Activated CD4-positive, alpha-beta T cell treated with anti-CD3 and anti-CD28 coated beads for 36 hours (primary cell): ENCODE measurements at regions not wholly inside any gene's neighbourhood (a gene's known extent, or its start where the extent isn't known, plus 50 kb on each side); places are given as distances from the start of the nearest gene placed in this dataset.

Experiments used
- ATAC-seq: fragments of 200-7000 bp; cut with Tn5 transposase; one replicate; pipeline ENCODE4 v1.10.0; 2021; ENCODE audit warnings: mild to moderate bottlenecking, moderate library complexity
- CTCF ChIA-PET: fragments of 350-600 bp; sonication (Branson Sonifier 250); formaldehyde crosslinking; loops from one replicate; lab custom pipeline; 2021; ENCODE audit warnings: antibody characterized with exemption; lab: Charles Lee
- POLR2A ChIA-PET: fragments of 350-600 bp; sonication (Branson Sonifier 250); formaldehyde crosslinking; loops from one replicate; lab custom pipeline; 2021; ENCODE audit warnings: antibody characterized with exemption, inconsistent platforms; lab: Charles Lee
- DNase-seq: peaks from one replicate; pipeline ENCODE4 v3.0.0-alpha.2; 2020
- H3K27ac Mint-ChIP-seq: one replicate; pipeline ENCODE4 v1.8.0; 2021; ENCODE audit warnings: mixed read lengths
- H3K27me3 Mint-ChIP-seq: one replicate; pipeline ENCODE4 v1.8.0; 2021; ENCODE audit warnings: mixed read lengths
- H3K36me3 Mint-ChIP-seq: one replicate; pipeline ENCODE4 v1.8.0; 2021; ENCODE audit warnings: low read depth, mixed read lengths
- H3K4me1 Mint-ChIP-seq: one replicate; pipeline ENCODE4 v1.8.0; 2021; ENCODE audit warnings: mixed read lengths
- H3K4me3 Mint-ChIP-seq: one replicate; pipeline ENCODE4 v1.8.0; 2021; ENCODE audit warnings: mild to moderate bottlenecking, moderate library complexity, mixed read lengths
- H3K9me3 Mint-ChIP-seq: one replicate; pipeline ENCODE4 v1.8.0; 2021; ENCODE audit warnings: low read depth, mixed read lengths
- intact Hi-C, 2 experiments: fragments of 100-400 bp; cut with DNase I in 1 of 2; cut with micrococcal nuclease in 1 of 2; formaldehyde crosslinking; loops; one replicate each; pipeline versions ENCODE4 v1.14.2 to v1.15.1; 2022 to 2024; cut with DNase I, micrococcal nuclease

DNA sequence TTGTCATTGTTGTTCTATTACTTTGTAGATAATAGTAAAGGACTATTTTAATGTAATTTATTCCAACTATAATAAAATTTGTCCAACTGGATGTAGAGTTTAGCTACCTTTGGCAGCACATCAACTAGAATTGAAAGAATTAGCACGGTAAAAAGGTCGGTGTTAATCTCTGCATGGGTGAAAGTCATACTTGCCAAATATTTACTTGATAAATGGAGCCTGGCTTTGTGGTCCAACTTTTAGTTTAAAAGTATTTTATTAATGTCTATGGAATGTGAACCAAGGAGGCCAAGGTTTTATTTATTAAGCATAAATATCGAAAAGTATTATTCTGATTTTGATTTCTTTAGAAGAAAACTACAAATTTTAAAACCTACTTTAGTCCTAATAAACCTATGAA lies 1389.0 kb downstream of the PCDH9 start:
- DNase-seq (no peak), ATAC-seq (no peak)
- H3K4me3 Mint-ChIP-seq, result no peak overlapping the region
- no peak overlapping the region for H3K27ac Mint-ChIP-seq
- no peaks in the 10 kb centered on the region for H3K36me3 Mint-ChIP-seq
- no peaks in the 10 kb centered on the region for H3K4me1 Mint-ChIP-seq
- ChIA-PET POLR2A (no interaction called here), CTCF (no interaction called here)
- intact Hi-C loops, result no loop called here
- H3K27me3 Mint-ChIP-seq, result no peaks in the 10 kb centered on the region
- peaks cover 11% of the 10 kb centered on the region for H3K9me3 Mint-ChIP-seq

DNA sequence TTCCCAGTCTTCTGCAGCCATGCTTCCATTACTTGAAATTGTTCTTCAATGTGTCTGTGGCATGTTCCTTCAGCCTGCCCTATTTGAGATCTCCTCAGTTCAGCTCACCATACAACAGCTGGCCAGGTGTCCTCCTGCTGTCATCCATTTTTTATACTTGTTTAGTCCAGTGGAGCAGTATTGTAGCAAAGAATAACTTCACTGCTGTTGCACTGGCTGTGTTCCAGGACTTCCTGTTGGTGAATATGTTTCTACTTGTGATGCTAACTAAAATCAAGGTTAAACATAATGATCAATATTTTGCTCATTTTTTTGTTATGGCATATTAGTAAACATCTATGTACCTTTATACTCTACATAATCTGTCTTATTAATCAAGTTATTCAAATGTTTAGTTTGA lies 1394.1 kb downstream of the PCDH9 start:
- no peaks in the 10 kb centered on the region for H3K36me3 Mint-ChIP-seq
- H3K4me3 Mint-ChIP-seq, result no peak overlapping the region
- no peaks in the 10 kb centered on the region for H3K4me1 Mint-ChIP-seq
- no peak for DNase-seq
- H3K9me3 Mint-ChIP-seq, result peaks cover 3% of the 10 kb centered on the region
- no peaks in the 10 kb centered on the region for H3K27me3 Mint-ChIP-seq
- ChIA-PET CTCF (no interaction called here), POLR2A (no interaction called here)
- no peak overlapping the region for H3K27ac Mint-ChIP-seq
- intact Hi-C loops, result no loop called here
- ATAC-seq, result no peak

DNA sequence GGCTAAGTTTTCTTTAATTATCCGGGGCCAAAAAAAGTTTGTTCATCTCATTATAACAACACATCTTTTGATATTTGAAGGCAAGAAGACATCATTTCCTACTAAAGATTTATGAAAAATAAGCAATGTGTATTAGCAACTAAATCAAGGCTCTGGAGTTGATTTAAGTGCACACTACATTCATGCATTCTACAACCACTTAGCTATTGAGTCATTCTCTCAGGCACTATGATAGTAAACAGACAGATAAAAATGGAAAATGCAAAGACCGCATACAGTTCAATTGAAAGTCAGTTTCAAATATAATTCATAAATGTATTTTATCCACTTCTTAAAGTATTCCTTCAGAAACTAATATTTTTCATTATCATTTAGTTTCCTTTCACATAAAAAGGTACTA lies 1395.2 kb downstream of the PCDH9 start:
- ATAC-seq (no peak), DNase-seq (no peak)
- no peak overlapping the region for H3K4me3 Mint-ChIP-seq
- H3K27me3 Mint-ChIP-seq, result no peaks in the 10 kb centered on the region
- CTCF ChIA-PET, result no interaction called here
- intact Hi-C loops, result no loop called here
- POLR2A ChIA-PET, result no interaction called here
- no peak overlapping the region for H3K27ac Mint-ChIP-seq
- no peaks in the 10 kb centered on the region for H3K4me1 Mint-ChIP-seq
- peaks cover 3% of the 10 kb centered on the region for H3K9me3 Mint-ChIP-seq
- no peaks in the 10 kb centered on the region for H3K36me3 Mint-ChIP-seq

DNA sequence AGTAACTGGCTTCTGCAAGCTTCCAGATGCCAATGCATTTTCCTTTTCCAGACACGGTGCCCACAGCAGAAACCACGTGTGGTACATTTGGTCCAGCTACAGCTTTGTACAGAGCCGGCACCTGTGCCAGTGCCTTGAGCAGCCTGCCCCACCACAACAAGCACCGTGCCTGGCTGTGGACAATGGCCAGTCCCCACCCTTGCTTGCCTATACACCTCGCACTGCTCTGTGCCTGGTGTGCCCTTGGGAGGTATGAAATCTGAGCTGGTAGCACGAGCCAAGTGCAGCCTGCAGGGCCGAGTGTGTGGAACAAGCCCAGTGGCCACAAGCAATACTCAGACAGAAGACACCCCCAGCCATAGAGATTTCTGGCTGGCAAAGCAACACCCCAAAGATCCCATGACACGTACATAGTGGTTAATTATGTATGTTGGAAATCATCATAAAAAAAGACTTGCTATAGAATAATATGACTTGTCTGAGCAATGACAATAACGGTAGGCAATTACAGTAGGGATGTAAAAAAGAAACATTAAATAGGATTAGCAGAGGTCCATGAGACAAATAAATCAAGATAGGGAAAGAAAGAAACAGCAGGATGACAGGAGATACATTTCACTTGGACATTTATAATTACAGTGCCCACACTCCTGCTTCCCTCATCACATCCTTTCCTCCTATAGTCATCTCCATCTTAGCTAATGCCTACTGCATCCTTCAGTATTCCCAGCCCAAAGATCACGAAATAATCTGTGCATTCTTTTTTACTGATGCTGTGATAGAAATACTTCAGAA lies 1399.5 kb downstream of the PCDH9 start:
- intact Hi-C loops, result no loop called here
- ATAC-seq, result no peak
- peaks cover 2% of the 10 kb centered on the region for H3K9me3 Mint-ChIP-seq
- no peaks in the 10 kb centered on the region for H3K27me3 Mint-ChIP-seq
- DNase-seq, result no peak
- POLR2A ChIA-PET, result no interaction called here
- no peaks in the 10 kb centered on the region for H3K36me3 Mint-ChIP-seq
- CTCF ChIA-PET, result no interaction called here
- H3K4me3 Mint-ChIP-seq, result no peak overlapping the region
- no peaks in the 10 kb centered on the region for H3K4me1 Mint-ChIP-seq
- H3K27ac Mint-ChIP-seq, result no peak overlapping the region

DNA sequence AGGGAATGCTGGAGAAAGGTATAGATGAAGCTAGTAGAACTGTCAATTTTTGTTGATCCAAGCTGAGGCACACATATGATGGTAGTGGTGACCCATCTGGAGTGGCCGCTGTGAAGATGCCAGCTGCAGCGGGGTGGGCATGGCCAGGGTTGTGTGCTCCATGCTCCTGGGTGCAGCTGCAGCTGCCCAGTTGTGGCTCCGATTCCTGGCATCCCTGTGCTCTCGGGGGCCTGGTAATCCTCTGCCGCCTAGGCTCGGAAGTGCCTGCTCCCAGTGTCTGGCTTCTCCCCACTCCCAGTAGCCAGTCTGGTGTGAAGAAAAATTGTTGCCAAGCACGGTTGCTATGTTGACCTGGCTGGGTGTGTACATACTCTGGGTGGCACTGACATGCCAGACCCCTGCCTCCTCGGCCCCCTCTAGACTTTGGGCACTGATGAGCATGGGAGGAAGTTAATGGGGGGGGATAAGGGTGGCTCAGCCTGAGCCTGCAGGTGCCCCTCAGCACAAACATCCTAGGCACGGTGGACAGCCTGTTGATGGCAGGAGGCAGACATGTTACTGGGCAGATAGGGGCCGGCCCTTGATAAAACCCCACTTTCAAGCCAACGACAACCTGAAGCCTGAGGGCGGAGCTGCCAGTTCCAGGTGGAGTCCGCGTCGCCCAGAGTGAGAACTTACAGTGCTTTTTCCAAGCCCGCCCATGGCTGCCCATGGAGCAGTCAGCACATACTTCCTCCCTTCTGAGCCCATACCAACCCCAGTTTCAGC lies 1400.7 kb downstream of the PCDH9 start:
- ChIA-PET POLR2A (no interaction called here), CTCF (no interaction called here)
- H3K27me3 Mint-ChIP-seq, result no peaks in the 10 kb centered on the region
- H3K4me3 Mint-ChIP-seq, result no peak overlapping the region
- ATAC-seq (no peak), DNase-seq (no peak)
- H3K27ac Mint-ChIP-seq, result no peak overlapping the region
- no peaks in the 10 kb centered on the region for H3K36me3 Mint-ChIP-seq
- no peaks in the 10 kb centered on the region for H3K4me1 Mint-ChIP-seq
- H3K9me3 Mint-ChIP-seq, result peaks cover 2% of the 10 kb centered on the region
- intact Hi-C loops, result no loop called here

DNA sequence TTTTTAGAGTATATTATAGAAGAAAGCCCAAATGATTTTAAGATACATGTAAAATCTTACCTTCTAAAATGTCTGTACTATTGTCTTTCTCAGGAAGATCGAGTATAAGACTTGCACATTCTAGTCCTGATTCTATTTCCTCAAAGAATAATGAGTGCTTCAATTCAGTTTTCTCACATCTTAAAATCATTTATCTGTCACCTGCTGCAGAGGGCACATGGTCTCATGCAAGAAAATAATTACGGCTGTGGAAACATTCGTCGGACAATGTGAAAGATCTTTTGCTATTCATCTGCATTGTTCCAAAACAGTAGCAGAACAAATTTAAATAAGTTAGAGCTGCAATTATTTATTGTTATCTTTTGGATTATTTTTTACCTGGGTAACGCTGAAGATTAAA lies 1403.5 kb downstream of the PCDH9 start:
- Mint-ChIP-seq H3K4me1 (no peaks in the 10 kb centered on the region), H3K27ac (no peak overlapping the region), H3K4me3 (no peak overlapping the region), H3K36me3 (no peaks in the 10 kb centered on the region), H3K27me3 (no peaks in the 10 kb centered on the region), H3K9me3 (peaks cover 6% of the 10 kb centered on the region)
- ChIA-PET POLR2A (no interaction called here), CTCF (no interaction called here)
- intact Hi-C loops, result no loop called here
- ATAC-seq (no peak), DNase-seq (no peak)

DNA sequence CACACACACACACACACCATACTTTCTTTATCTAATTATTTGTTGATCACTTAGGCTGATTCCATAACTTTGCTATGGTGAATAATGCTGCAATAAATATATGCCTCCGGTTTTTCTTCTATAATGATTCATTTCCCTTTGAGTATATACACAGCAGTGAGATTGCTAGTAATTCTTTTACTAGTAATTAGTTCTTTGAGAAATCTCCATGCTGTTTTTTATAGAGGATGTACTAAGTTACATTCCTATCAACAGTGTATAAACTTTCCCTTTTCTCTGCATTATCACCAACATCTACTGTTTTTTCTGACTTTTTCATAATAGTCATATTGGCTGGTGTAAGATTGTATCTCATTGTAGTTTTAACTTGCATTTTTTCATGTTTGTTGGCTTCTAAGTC lies 1405.1 kb downstream of the PCDH9 start:
- intact Hi-C loops, result no loop called here
- H3K4me3 Mint-ChIP-seq, result no peak overlapping the region
- no peaks in the 10 kb centered on the region for H3K27me3 Mint-ChIP-seq
- ChIA-PET CTCF (no interaction called here), POLR2A (no interaction called here)
- no peak overlapping the region for H3K27ac Mint-ChIP-seq
- peaks cover 5% of the 10 kb centered on the region for H3K9me3 Mint-ChIP-seq
- DNase-seq (no peak), ATAC-seq (no peak)
- no peaks in the 10 kb centered on the region for H3K36me3 Mint-ChIP-seq
- no peaks in the 10 kb centered on the region for H3K4me1 Mint-ChIP-seq

DNA sequence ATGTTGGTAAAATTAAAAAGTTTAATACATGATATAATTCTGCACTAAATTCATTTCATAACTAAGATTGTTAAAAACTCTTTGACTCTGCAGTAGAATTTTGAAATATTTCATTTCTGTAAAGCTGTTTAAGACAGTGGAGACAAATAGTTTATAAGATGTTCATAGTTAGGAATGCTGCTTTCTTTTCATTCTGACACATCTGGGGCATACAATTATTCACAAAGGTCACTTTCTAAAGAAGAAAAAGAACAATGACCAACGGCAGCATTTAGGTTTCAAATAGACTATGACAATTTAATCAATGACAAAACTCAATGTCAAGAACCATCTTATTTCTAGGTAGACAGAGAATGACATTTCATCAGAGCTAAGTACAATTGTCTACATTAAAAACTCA lies 1422.1 kb downstream of the PCDH9 start:
- Mint-ChIP-seq H3K4me3 (no peak overlapping the region), H3K4me1 (no peaks in the 10 kb centered on the region), H3K36me3 (no peaks in the 10 kb centered on the region), H3K27me3 (no peaks in the 10 kb centered on the region), H3K9me3 (peaks cover 7% of the 10 kb centered on the region), H3K27ac (no peak overlapping the region)
- ChIA-PET CTCF (interaction anchor here (0.7 kb wide), 1 partner anchor 89 kb away, joined by 3 read pairs; no protein-coding TSS in a partner anchor), POLR2A (no interaction called here)
- no peak for DNase-seq
- no peak for ATAC-seq
- intact Hi-C loops, result no loop called here

DNA sequence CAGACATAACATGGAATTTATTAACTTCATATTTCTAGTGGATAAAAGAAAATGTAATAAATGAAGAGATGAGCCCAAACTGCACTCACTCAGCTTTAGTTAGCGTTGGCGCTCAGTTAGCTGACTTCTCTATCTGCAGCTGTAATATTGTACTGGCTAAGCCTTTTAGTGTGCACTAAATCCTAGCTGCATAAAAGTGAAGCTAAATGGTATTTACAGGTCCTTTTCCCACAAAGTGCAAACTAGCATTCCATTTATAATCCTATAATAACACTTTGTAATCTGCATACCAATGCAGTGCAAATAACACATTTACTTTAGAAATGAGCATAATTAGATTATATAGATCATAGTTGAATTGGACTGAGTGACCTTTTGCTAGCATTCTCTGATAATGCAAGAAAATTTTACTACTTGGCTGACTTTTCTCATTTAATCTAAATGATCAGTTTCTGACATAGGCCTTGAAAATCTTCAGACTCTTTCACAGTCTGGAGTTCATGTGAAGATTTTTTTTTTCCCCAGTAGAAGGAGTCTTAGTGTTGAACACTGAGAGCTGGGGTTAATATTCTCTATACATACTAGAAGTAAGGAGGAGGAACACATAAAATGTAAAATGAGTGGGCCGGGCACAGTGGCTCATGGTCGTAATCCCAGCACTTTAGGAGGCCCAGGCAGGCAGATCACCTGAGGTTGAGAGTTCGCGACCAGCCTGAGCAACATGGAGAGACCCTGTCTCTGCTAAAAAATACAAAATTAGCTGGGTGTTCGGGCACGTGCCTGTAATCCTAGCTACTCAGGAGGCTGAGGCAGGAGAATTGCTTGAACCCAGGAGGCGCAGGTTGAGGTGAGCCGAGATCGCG lies 1426.4 kb downstream of the PCDH9 start:
- Mint-ChIP-seq H3K4me1 (no peaks in the 10 kb centered on the region), H3K27ac (no peak overlapping the region), H3K9me3 (peaks cover 5% of the 10 kb centered on the region), H3K36me3 (no peaks in the 10 kb centered on the region), H3K4me3 (no peak overlapping the region), H3K27me3 (no peaks in the 10 kb centered on the region)
- intact Hi-C loops, result no loop called here
- DNase-seq, result no peak
- CTCF ChIA-PET, result no interaction called here
- ATAC-seq, result no peak
- POLR2A ChIA-PET, result no interaction called here

DNA sequence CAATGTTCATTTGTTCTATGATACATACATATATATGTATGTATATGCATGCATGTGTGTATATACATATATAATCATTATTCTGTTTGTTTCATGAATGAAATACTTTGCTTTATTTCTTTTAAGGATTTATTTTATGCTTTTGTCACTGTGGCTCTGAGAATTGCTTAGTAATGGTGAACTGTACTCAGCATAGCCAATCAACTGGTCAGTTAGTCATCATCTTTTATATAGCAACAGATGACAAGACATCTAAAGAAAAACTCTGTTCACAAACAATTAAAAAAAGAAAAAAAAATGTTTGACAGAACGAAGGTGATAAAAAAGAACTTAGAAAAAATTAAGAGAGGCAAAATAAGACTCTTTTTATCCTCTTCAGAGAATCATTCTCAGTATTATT lies 1440.3 kb downstream of the PCDH9 start:
- DNase-seq (no peak), ATAC-seq (no peak)
- H3K4me1 Mint-ChIP-seq, result no peaks in the 10 kb centered on the region
- intact Hi-C loops, result no loop called here
- H3K4me3 Mint-ChIP-seq, result no peak overlapping the region
- peaks cover 5% of the 10 kb centered on the region for H3K9me3 Mint-ChIP-seq
- CTCF ChIA-PET, result no interaction called here
- no peaks in the 10 kb centered on the region for H3K27me3 Mint-ChIP-seq
- no peak overlapping the region for H3K27ac Mint-ChIP-seq
- POLR2A ChIA-PET, result no interaction called here
- H3K36me3 Mint-ChIP-seq, result no peaks in the 10 kb centered on the region

DNA sequence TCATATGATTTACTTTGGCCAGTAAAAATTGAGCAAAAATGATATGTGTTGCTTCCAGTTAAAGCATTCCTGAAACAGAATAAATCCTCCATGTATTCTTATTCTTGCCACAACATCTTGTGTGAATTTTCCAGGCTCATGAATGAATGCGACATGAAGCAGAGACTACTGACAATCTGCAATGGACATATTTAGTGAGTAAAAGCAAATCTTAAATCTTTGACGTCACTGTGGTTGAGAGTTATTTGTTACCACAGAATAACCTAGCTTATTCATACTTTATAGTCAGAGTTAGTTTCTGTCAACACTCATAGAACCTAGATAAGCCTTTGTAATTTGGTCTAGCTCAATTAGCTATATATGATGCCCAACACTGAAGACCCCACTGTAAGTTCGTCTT lies 1443.1 kb downstream of the PCDH9 start:
- CTCF ChIA-PET, result interaction anchor here (0.7 kb wide), 1 partner anchor 79 kb away, joined by 4 read pairs; no protein-coding TSS in a partner anchor
- POLR2A ChIA-PET, result no interaction called here
- no peak overlapping the region for H3K4me3 Mint-ChIP-seq
- H3K27ac Mint-ChIP-seq, result no peak overlapping the region
- intact Hi-C loops, result no loop called here
- ATAC-seq (no peak), DNase-seq (no peak)
- peaks cover 10% of the 10 kb centered on the region for H3K9me3 Mint-ChIP-seq
- H3K27me3 Mint-ChIP-seq, result no peaks in the 10 kb centered on the region
- H3K4me1 Mint-ChIP-seq, result no peaks in the 10 kb centered on the region
- H3K36me3 Mint-ChIP-seq, result no peaks in the 10 kb centered on the region
